ENCODE measurements at regions not wholly inside any gene's neighbourhood (a gene's known extent, or its start where the extent isn't known, plus 50 kb on each side); places are given as distances from the start of the nearest gene placed in this dataset.
"Not testable (repeated sequence)": the region's sequence is repeated elsewhere in the genome, so short reads cannot be mapped to it uniquely, and the experiment has no call there.

- peaks cover 3% of the 10 kb centered on the region for H3K4me1 Mint-ChIP-seq
- no peak for DNase-seq (ENCODE audit: low spot score in 2 of 2, unreplicated experiment in 2 of 2)
- H3K27me3 Mint-ChIP-seq (ENCODE audit: low read depth) = no peaks in the 10 kb centered on the region
- no peaks in the 10 kb centered on the region for H3K9me3 Mint-ChIP-seq
- H3K27ac Mint-ChIP-seq = no peak overlapping the region
- no peak for TF ChIP-seq CTCF (IDR thresholded peaks at IDR 0.05; ENCODE audit: unreplicated experiment)
- no peaks in the 10 kb centered on the region for H3K36me3 Mint-ChIP-seq
- H3K4me3 Mint-ChIP-seq = no peak overlapping the region
Observed at GRCh38 chr10:65234261-65234660, 1691.6 kb upstream of the LRRTM3 start.

- Mint-ChIP-seq H3K4me1 (no peaks in the 10 kb centered on the region), H3K27me3 (ENCODE audit: low read depth) (no peaks in the 10 kb centered on the region), H3K4me3 (no peak overlapping the region), H3K27ac (no peak overlapping the region), H3K36me3 (no peaks in the 10 kb centered on the region), H3K9me3 (no peaks in the 10 kb centered on the region)
- TF ChIP-seq CTCF (IDR thresholded peaks at IDR 0.05; ENCODE audit: unreplicated experiment) = no peak
- no peak for DNase-seq (ENCODE audit: low spot score in 2 of 2, unreplicated experiment in 2 of 2)
Observed at GRCh38 chr10:65235266-65235665, 1690.6 kb upstream of the LRRTM3 start.

GRCh38 chr10:65235846-65236245 lies 1690.0 kb upstream of the LRRTM3 start:
- Mint-ChIP-seq H3K27ac (no peak overlapping the region), H3K4me3 (no peak overlapping the region), H3K4me1 (no peaks in the 10 kb centered on the region), H3K36me3 (no peaks in the 10 kb centered on the region), H3K27me3 (ENCODE audit: low read depth) (no peaks in the 10 kb centered on the region), H3K9me3 (no peaks in the 10 kb centered on the region)
- TF ChIP-seq CTCF (IDR thresholded peaks at IDR 0.05; ENCODE audit: unreplicated experiment) = no peak
- DNase-seq (ENCODE audit: low spot score in 2 of 2, unreplicated experiment in 2 of 2) = no peak

- DNase-seq (ENCODE audit: low spot score in 2 of 2, unreplicated experiment in 2 of 2) = no peak
- Mint-ChIP-seq H3K27ac (no peak overlapping the region), H3K27me3 (ENCODE audit: low read depth) (no peaks in the 10 kb centered on the region), H3K4me3 (no peak overlapping the region), H3K9me3 (peaks cover 11% of the 10 kb centered on the region), H3K4me1 (no peaks in the 10 kb centered on the region), H3K36me3 (no peaks in the 10 kb centered on the region)
- TF ChIP-seq CTCF (IDR thresholded peaks at IDR 0.05; ENCODE audit: unreplicated experiment) = no peak
Observed at GRCh38 chr10:65265451-65265954, 1660.3 kb upstream of the LRRTM3 start.

GRCh38 chr10:65269551-65269950 lies 1656.3 kb upstream of the LRRTM3 start:
- H3K27me3 Mint-ChIP-seq (ENCODE audit: low read depth); H3K27ac Mint-ChIP-seq; H3K9me3 Mint-ChIP-seq; DNase-seq (ENCODE audit: low spot score in 2 of 2, unreplicated experiment in 2 of 2); H3K4me3 Mint-ChIP-seq; H3K36me3 Mint-ChIP-seq; H3K4me1 Mint-ChIP-seq: not testable (repeated sequence)

- no peaks in the 10 kb centered on the region for H3K36me3 Mint-ChIP-seq
- no peak overlapping the region for H3K27ac Mint-ChIP-seq
- no peak for DNase-seq (ENCODE audit: low spot score in 2 of 2, unreplicated experiment in 2 of 2)
- H3K27me3 Mint-ChIP-seq (ENCODE audit: low read depth) = no peaks in the 10 kb centered on the region
- no peak for TF ChIP-seq CTCF (IDR thresholded peaks at IDR 0.05; ENCODE audit: unreplicated experiment)
- no peak overlapping the region for H3K4me3 Mint-ChIP-seq
- H3K4me1 Mint-ChIP-seq = peaks cover 5% of the 10 kb centered on the region
- no peaks in the 10 kb centered on the region for H3K9me3 Mint-ChIP-seq
Observed at GRCh38 chr10:65270969-65271368, 1654.9 kb upstream of the LRRTM3 start.

All from mesothelial cell of epicardium (in vitro differentiated cells).